IPS DF 6.9 (cell line): ENCODE measurements at regions not wholly inside any gene's neighbourhood (a gene's known extent, or its start where the extent isn't known, plus 50 kb on each side); places are given as distances from the start of the nearest gene placed in this dataset.
"Not testable (repeated sequence)": the region's sequence is repeated elsewhere in the genome, so short reads cannot be mapped to it uniquely, and the experiment has no call there.

Experiments used
- DNase-seq: peaks from one replicate; pipeline ENCODE4 v3.0.0-alpha.2; 2013; ENCODE audit warnings: low read depth, low spot score
- H3K27ac ChIP-seq: one replicate; pipeline ENCODE4 v1.5.1; 2013; ENCODE audit warnings: low read length, control low read depth
- H3K27me3 ChIP-seq: 2 replicates; pipeline ENCODE4 v1.6.1; 2013; ENCODE audit warnings: mild to moderate bottlenecking, low read length; ENCODE audit not compliant: control insufficient read depth, insufficient read depth
- H3K36me3 ChIP-seq: 2 replicates; pipeline ENCODE4 v1.6.1; 2013; ENCODE audit warnings: low read length; ENCODE audit not compliant: control insufficient read depth, insufficient read depth
- H3K4me1 ChIP-seq: 2 replicates; pipeline ENCODE4 v1.6.1; 2013; ENCODE audit warnings: low read length; ENCODE audit not compliant: control insufficient read depth, insufficient read depth
- H3K4me3 ChIP-seq: 2 replicates; pipeline ENCODE4 v1.5.1; 2013; ENCODE audit warnings: mild to moderate bottlenecking, low read length
- H3K9me3 ChIP-seq: 2 replicates; pipeline ENCODE4 v1.6.1; 2013; ENCODE audit warnings: low read length, inconsistent platforms; ENCODE audit not compliant: control insufficient read depth, insufficient read depth
- WGBS: extraction: QIAGEN DNeasy Blood & Tissue Kit; methylation state at CpG from one replicate; pipeline ENCODE4 v1.1.7; 2013; ENCODE audit warnings: mixed read lengths, missing lambda C conversion rate; ENCODE audit not compliant: insufficient read length, insufficient coverage; 5-methylcytosine and 5-hydroxymethylcytosine counted together

DNA sequence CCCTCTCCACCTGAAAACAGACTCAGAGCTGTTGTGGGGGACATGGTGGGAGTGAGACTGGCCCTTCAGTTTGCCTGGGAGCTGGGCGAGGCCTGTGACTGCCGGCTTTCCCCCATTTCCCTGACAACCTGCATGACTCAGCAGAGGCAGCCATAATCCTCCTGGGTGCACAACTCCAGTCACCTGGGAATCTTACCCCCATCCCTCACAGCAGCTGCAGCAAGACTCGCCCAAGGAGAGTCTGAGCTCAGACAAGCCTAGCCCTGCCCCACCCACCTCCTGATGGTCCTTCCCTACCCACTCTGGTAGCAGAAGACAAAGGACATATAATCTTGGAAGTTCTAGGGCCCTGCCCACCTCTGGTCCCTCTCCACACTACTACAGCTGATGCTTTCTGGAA, 207.3 kb upstream of the ARID2 start:
- Histone ChIP-seq H3K27me3 (no peaks in the 10 kb centered on the region), H3K36me3 (no peaks in the 10 kb centered on the region), H3K4me1 (no peaks in the 10 kb centered on the region), H3K9me3 (no peaks in the 10 kb centered on the region), H3K4me3 (no peak overlapping the region), H3K27ac (no peak overlapping the region)
- no peak for DNase-seq
- WGBS, result no CpG with 5 or more reads among the region's 3 CpGs

DNA sequence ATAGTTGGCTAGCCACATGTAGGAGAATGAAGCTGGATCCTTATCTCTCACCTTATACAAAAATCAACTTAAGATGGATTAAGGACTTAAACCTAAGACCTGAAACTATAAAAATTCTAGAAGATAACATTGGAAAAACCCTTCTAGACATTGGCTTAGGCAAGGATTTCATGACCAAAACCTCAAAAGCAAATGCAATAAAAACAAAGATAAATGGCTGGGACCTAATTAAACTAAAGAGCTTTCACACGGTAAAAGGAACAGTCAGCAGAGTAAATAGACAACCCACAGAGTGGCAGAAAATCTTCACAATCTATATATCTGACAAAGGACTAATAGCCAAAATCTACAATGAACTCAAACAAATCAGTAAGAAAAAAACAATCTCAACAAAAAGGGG, 202.7 kb upstream of the ARID2 start:
- not testable (repeated sequence) for H3K9me3 ChIP-seq, H3K4me3 ChIP-seq, H3K27ac ChIP-seq, H3K4me1 ChIP-seq, DNase-seq, H3K27me3 ChIP-seq, H3K36me3 ChIP-seq
- no CpG with 5 or more reads among the region's 1 CpG for WGBS

DNA sequence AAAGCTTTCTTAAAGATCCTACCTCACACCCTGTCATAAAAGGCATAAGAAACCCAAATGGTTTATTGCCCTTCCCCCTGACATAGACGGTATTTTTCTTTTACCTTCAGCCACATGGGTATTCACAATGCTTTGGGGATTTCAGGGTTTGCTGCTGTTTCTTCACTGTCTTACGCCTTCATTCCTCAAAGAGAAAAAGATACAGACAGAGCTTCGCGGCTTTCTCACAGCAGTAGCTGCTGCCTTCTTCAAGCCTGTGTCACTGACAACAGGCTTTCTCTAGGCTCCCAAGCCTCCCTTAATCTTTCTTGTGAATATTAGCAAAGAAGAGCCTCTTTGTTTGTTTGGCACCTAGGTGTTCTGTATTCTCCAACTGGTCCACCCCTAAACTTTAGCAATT, 197.4 kb upstream of the ARID2 start:
- H3K4me3 ChIP-seq, result no peak overlapping the region
- H3K4me1 ChIP-seq, result no peaks in the 10 kb centered on the region
- no peak overlapping the region for H3K27ac ChIP-seq
- H3K36me3 ChIP-seq, result no peaks in the 10 kb centered on the region
- H3K27me3 ChIP-seq, result no peaks in the 10 kb centered on the region
- no CpG with 5 or more reads among the region's 4 CpGs for WGBS
- no peak for DNase-seq
- no peaks in the 10 kb centered on the region for H3K9me3 ChIP-seq

DNA sequence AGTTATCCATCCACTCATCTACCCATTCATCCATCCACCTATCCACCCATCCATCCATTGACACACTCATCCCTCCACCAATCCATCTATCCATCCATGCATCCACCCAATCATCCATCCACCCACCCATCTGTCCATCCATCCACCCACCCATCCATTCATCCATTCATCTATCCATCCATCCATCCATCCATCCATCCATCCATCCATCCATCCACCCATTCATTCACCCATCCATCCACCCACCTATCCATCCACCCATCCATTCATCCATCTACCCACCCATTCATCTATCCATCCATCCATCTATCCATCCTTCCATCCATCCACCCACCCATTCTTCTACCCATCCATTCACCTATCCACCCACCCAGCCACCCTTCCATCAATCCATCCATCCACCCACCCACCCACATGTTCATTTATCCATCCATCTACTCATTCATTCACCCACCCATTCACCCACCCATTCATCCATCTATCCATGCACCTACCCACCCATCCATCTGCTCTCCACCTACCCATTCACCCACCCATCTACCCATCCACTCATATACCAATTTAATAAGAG, 193.8 kb upstream of the ARID2 start:
- no peaks in the 10 kb centered on the region for H3K9me3 ChIP-seq
- H3K27ac ChIP-seq, result no peak overlapping the region
- no peaks in the 10 kb centered on the region for H3K4me1 ChIP-seq
- no peaks in the 10 kb centered on the region for H3K36me3 ChIP-seq
- no peak for DNase-seq
- H3K27me3 ChIP-seq, result no peaks in the 10 kb centered on the region
- no peak overlapping the region for H3K4me3 ChIP-seq

DNA sequence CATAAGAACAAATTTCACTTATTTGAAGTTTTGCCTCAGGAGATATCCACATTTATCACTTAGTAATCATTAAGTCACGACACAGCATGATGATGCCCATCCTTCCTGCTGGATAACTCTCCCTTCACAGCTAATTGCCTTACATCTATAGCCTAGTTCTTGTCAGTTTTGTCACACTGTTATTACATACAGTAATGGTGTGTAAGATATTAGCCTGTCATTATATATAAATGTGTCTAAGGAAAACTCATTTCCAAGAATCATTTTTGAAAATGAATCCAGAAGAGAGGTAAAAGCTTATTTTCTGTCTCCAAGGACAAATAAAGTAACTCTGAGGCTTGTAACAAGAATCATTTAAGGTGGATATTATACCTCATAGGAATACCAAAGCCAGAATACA, 193.2 kb upstream of the ARID2 start:
- no peaks in the 10 kb centered on the region for H3K36me3 ChIP-seq
- no CpG with 5 or more reads among the region's 1 CpG for WGBS
- no peak overlapping the region for H3K27ac ChIP-seq
- no peak overlapping the region for H3K4me3 ChIP-seq
- H3K27me3 ChIP-seq, result no peaks in the 10 kb centered on the region
- no peaks in the 10 kb centered on the region for H3K4me1 ChIP-seq
- no peaks in the 10 kb centered on the region for H3K9me3 ChIP-seq
- no peak for DNase-seq

DNA sequence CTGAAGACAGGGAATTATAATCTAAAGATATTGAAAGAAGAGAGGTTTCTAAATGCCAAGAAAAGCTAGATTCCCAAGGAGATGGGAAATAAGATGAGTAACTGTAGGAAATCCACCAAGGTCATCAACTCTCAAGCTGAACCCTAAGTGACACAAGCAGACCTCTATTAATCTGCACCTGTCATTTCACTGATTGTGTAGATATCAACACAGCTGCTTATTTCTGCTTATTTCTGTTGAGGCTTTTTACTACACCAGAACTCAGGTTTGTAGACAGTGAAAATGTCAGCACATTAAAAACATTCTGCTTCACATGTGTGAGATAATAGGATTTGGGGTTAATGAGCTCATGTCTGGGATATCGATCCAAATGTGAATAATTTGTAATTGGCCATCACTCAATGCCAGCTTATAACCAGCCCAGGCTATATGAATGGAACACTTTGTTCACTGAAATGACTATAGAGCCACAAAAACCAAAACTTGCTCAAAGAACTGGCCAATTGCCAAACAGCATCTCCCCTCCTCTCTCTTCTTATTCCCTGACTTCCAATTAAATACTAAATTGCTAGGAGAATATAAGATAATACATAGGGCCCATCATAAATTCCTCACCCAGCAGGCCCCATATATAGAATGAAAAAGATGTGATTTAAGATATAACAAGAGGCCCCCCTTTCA, 188.7 kb upstream of the ARID2 start:
- DNase-seq, result no peak
- H3K9me3 ChIP-seq, result no peaks in the 10 kb centered on the region
- H3K36me3 ChIP-seq, result no peaks in the 10 kb centered on the region
- H3K4me3 ChIP-seq, result no peak overlapping the region
- no peak overlapping the region for H3K27ac ChIP-seq
- no peaks in the 10 kb centered on the region for H3K4me1 ChIP-seq
- H3K27me3 ChIP-seq, result no peaks in the 10 kb centered on the region
- WGBS, result no CpG with 5 or more reads among the region's 1 CpG

DNA sequence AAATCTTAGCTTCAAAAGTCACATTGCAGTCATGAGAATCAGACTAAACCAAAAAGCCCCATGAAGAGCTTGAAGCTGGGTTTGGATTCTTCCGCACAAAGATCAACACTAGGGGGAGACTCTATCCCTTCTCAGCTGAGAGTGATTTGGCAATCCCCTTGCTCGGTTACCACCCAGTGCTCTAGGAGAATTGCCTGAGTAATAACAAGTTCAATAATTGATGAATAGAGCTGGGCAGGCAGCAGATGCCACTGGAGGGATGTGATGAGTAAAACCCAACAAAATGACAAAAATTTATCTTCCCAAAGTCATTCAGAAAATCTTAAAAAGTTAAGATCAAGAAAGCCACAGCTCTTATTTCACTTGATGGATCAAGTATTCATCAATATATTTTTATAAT, 185.6 kb upstream of the ARID2 start:
- no CpG with 5 or more reads among the region's 2 CpGs for WGBS
- Histone ChIP-seq H3K36me3 (no peaks in the 10 kb centered on the region), H3K27ac (no peak overlapping the region), H3K4me3 (no peak overlapping the region), H3K9me3 (no peaks in the 10 kb centered on the region), H3K27me3 (no peaks in the 10 kb centered on the region), H3K4me1 (no peaks in the 10 kb centered on the region)
- peak; percentile 61 for DNase-seq

DNA sequence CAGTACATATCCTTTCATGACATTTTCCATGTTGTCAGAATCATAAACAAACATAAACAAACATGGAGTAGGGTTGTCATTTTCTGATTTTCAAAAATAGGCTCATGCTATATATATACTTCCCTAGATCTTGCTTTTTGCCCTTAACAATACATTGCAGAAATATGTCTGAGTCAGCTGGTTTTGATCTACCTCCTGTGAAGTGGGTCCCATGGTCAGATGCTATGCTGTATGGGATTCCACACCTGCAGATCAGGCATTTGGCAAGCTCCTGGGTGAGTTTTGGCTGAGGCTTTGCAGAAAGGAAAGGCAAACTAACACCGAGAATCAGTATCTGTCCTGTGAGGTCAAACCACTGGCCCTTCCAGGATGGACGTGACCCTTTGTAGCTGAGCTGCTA, 183.0 kb upstream of the ARID2 start:
- Histone ChIP-seq H3K27me3 (no peaks in the 10 kb centered on the region), H3K4me1 (no peaks in the 10 kb centered on the region), H3K27ac (no peak overlapping the region), H3K4me3 (no peak overlapping the region), H3K9me3 (no peaks in the 10 kb centered on the region), H3K36me3 (no peaks in the 10 kb centered on the region)
- DNase-seq, result no peak
- no CpG with 5 or more reads among the region's 2 CpGs for WGBS

DNA sequence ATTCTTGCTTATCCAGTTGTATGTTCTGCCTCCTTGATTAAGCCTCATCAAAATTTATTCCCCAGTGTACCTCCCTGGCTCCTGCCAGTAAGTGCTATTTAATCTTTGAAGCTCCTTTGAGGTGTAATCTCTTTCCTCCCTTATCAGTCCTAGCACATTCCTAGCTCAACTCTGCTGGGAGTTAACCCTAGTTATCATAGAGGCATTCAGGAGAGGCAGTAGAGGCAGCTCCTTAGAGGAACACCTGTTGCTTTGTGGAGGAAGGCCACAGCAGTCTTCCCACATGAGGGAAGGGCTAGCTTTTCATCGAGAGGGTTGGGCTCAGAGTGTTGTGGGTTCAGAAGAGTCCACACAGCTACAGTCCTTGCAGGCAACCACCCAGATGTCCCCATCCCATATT, 182.4 kb upstream of the ARID2 start:
- H3K27ac ChIP-seq, result no peak overlapping the region
- H3K27me3 ChIP-seq, result no peaks in the 10 kb centered on the region
- H3K4me3 ChIP-seq, result no peak overlapping the region
- DNase-seq, result no peak
- no peaks in the 10 kb centered on the region for H3K4me1 ChIP-seq
- no peaks in the 10 kb centered on the region for H3K9me3 ChIP-seq
- no CpG with 5 or more reads among the region's 1 CpG for WGBS
- no peaks in the 10 kb centered on the region for H3K36me3 ChIP-seq

DNA sequence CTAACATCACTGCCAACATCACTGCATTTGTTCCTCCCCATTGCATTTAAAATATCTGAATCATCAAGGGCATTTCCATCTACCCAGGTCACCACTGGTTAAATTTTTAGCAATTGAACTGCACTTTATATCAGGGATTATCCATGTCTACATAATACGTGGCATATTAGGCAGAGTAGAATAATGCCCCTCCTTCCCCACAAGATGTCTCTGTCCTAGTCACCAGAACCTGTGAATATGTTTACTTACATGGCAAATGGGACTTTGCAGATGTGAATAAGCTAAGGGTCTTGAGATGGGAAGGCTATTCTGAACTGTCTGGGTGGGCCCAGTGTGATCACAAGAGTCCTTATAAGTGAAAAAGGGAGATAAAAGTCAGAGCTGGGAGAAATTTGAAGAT, 181.7 kb upstream of the ARID2 start:
- no peak for DNase-seq
- H3K4me3 ChIP-seq, result no peak overlapping the region

DNA sequence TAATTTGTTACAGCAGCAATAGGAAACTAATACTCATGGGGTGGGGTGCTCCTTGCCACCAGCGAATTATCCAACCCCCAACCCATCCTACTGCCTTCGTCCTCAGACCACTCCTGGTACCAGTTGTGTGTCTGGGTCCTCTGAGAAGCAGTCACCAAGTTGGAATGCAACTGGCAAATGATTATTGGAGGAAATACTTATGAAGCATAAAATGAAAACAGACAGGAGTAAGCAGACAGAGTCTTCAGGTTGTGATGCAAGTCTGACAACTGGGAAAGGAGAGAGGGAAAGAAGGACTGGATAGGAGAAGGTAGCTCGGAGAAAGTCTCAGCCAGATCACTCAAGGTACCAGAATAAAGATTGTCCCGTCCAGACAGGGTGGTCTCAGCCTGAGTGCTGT, 181.1 kb upstream of the ARID2 start:
- H3K27me3 ChIP-seq, result no peaks in the 10 kb centered on the region
- DNase-seq, result no peak
- H3K27ac ChIP-seq, result no peak overlapping the region
- no peaks in the 10 kb centered on the region for H3K9me3 ChIP-seq
- no peaks in the 10 kb centered on the region for H3K36me3 ChIP-seq
- WGBS, result no CpG with 5 or more reads among the region's 4 CpGs
- H3K4me1 ChIP-seq, result no peaks in the 10 kb centered on the region
- H3K4me3 ChIP-seq, result no peak overlapping the region

More for the DNA sequence above, 181.7 kb upstream of the ARID2 start:
- Histone ChIP-seq H3K27ac (no peak overlapping the region), H3K9me3 (no peaks in the 10 kb centered on the region), H3K36me3 (no peaks in the 10 kb centered on the region), H3K27me3 (no peaks in the 10 kb centered on the region), H3K4me1 (no peaks in the 10 kb centered on the region)
- no CpG with 5 or more reads among the region's 1 CpG for WGBS
